ENCODE measurements at regions not wholly inside any gene's neighbourhood (a gene's known extent, or its start where the extent isn't known, plus 50 kb on each side); places are given as distances from the start of the nearest gene placed in this dataset.

DNA sequence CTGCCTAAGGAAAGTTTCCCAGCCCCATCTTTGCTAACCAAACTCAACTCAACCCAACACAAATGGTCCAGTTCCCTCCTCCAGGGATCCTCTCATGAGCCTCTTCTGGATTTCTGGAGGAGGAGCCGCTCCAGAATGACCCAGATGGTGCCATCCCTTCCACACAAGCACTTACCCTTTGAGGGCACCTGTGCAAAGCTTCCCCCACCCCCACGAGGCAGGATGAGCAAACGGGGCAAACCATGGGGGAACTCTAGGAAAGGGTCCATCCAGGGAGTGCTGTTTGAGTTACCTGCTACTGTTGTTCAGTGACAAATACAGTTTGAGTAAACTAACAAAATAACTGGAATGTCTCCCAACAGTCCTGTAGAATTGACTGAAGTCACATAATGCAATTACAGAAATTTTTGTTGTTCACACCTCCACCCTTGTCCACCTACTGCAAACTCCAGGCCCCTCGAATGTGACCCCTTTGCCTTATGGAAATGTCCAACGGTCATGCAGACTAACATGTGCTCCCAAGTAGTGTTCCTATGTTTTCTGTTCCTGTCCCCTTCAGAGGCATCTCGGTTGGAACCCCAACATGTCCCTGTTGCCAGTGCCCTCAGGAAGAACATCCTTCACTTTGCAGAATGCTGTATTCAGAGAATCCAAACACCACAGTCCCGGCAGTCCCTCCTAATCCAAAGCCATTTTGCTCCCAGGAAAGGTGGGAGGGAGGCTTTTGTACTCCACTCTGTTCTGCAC, 160.1 kb downstream of the RRAGC start:
- Histone ChIP-seq H4K20me1 (replicated peaks; ENCODE audit: control insufficient read depth, extremely low read depth, insufficient read depth, low read length) (no peaks in the 10 kb centered on the region), H3K36me3 (ENCODE audit: control insufficient read depth in 2 of 2, extremely low read depth in 1 of 2, insufficient read depth in 2 of 2, low read length in 2 of 2) (no peaks in the 10 kb centered on the region), H3K4me2 (ENCODE audit: insufficient read depth, low read length) (no peak overlapping the region), H3K4me1 (ENCODE audit: control insufficient read depth, extremely low read depth, insufficient read depth, low read length) (no peaks in the 10 kb centered on the region), H3K9me1 (replicated peaks; ENCODE audit: control insufficient read depth, extremely low read depth, insufficient read depth, low read length) (no peaks in the 10 kb centered on the region), H2AFZ (ENCODE audit: low read depth, low read length) (no peak overlapping the region), H3K9ac (replicated peaks; ENCODE audit: extremely low read depth, insufficient read depth, low read length) (no peak overlapping the region), H3K9me3 (replicated peaks; ENCODE audit: control insufficient read depth, insufficient read depth, low read length) (no peaks in the 10 kb centered on the region), H3K27ac (ENCODE audit: insufficient read depth, low read depth, low read length) (no peak overlapping the region), H3K27me3 (ENCODE audit: control insufficient read depth in 2 of 2, insufficient read depth in 2 of 2, low read length in 2 of 2) (no peaks in the 10 kb centered on the region), H3K79me2 (ENCODE audit: control insufficient read depth, insufficient read depth, low read length) (no peaks in the 10 kb centered on the region), H3K4me3 (replicated peaks in 1 of 3; ENCODE audit: insufficient read depth in 1 of 3, low read depth in 1 of 3, low read length in 3 of 3) (no peak overlapping the region)
- no peak for TF ChIP-seq POLR2AphosphoS5 (IDR thresholded peaks at IDR 0.05; ENCODE audit: insufficient read depth, low read depth, low read length)
- TF ChIP-seq FOS (IDR thresholded peaks at IDR 0.05; ENCODE audit: borderline replicate concordance, insufficient read depth, low read length): no peak
- no peak for TF ChIP-seq MYC (IDR thresholded peaks at IDR 0.05; ENCODE audit: low read depth, low read length)
- TF ChIP-seq JUN (IDR thresholded peaks at IDR 0.05; ENCODE audit: borderline replicate concordance, insufficient read depth, insufficient read length, low read depth): no peak
- TF ChIP-seq GATA2 (IDR thresholded peaks at IDR 0.05; ENCODE audit: insufficient read depth, insufficient read length, low read depth, low read length): no peak
- FAIRE-seq: no peak
- dilution Hi-C loops (cut with MboI; ENCODE audit: extremely low pct_ligation_motif_present, low sequenced_read_pairs): no loop called here
- ChIA-PET POLR2A (no interaction called here), CTCF (no interaction called here)
- DNase-seq (ENCODE audit: low read depth, low spot score): no peak
- intact Hi-C loops (cut with micrococcal nuclease): no loop called here
- no TSS peak for BruUV-seq (replicated peaks)

DNA sequence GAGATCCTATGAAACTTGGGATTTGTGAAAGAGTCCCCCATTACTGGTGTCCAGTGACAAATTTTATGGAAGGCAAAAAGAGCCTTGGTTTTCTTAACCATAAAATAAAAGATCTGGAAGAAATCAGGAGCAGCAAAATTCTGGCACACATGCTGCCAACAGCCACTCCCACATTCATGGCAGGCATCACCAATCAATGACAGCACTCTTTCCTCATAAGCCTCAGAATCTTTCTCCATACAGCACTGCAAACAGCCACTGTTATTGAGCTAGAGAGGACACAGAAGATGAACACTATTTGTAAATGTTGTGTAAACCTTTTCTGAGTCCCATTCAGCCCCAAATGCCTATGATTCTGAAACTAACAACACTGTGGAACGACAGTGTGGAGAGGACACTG, 162.2 kb downstream of the RRAGC start:
- BruUV-seq (replicated peaks): no TSS peak
- H2AFZ ChIP-seq (ENCODE audit: low read depth, low read length): no peak overlapping the region
- DNase-seq (ENCODE audit: low read depth, low spot score): no peak
- no peaks in the 10 kb centered on the region for H3K9me3 ChIP-seq (replicated peaks; ENCODE audit: control insufficient read depth, insufficient read depth, low read length)
- no peaks in the 10 kb centered on the region for H3K9me1 ChIP-seq (replicated peaks; ENCODE audit: control insufficient read depth, extremely low read depth, insufficient read depth, low read length)
- no peak overlapping the region for H3K4me2 ChIP-seq (ENCODE audit: insufficient read depth, low read length)
- no peaks in the 10 kb centered on the region for H3K27me3 ChIP-seq (ENCODE audit: control insufficient read depth in 2 of 2, insufficient read depth in 2 of 2, low read length in 2 of 2)
- no peak for TF ChIP-seq POLR2AphosphoS5 (IDR thresholded peaks at IDR 0.05; ENCODE audit: insufficient read depth, low read depth, low read length)
- TF ChIP-seq FOS (IDR thresholded peaks at IDR 0.05; ENCODE audit: borderline replicate concordance, insufficient read depth, low read length): no peak
- TF ChIP-seq GATA2 (IDR thresholded peaks at IDR 0.05; ENCODE audit: insufficient read depth, insufficient read length, low read depth, low read length): no peak
- TF ChIP-seq, protein P1, sequence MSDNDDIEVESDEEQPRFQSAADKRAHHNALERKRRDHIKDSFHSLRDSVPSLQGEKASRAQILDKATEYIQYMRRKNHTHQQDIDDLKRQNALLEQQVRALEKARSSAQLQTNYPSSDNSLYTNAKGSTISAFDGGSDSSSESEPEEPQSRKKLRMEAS (IDR thresholded peaks at IDR 0.05; ENCODE audit: insufficient read depth, insufficient read length): no peak
- dilution Hi-C loops (cut with MboI; ENCODE audit: extremely low pct_ligation_motif_present, low sequenced_read_pairs): no loop called here
- H3K79me2 ChIP-seq (ENCODE audit: control insufficient read depth, insufficient read depth, low read length): no peaks in the 10 kb centered on the region
- no peaks in the 10 kb centered on the region for H4K20me1 ChIP-seq (replicated peaks; ENCODE audit: control insufficient read depth, extremely low read depth, insufficient read depth, low read length)
- no peak overlapping the region for H3K27ac ChIP-seq (ENCODE audit: insufficient read depth, low read depth, low read length)
- CTCF ChIA-PET: no interaction called here
- POLR2A ChIA-PET: no interaction called here
- no peaks in the 10 kb centered on the region for H3K4me1 ChIP-seq (ENCODE audit: control insufficient read depth, extremely low read depth, insufficient read depth, low read length)
- FAIRE-seq: no peak
- no peak overlapping the region for H3K4me3 ChIP-seq (replicated peaks in 1 of 3; ENCODE audit: insufficient read depth in 1 of 3, low read depth in 1 of 3, low read length in 3 of 3)
- H3K36me3 ChIP-seq (ENCODE audit: control insufficient read depth in 2 of 2, extremely low read depth in 1 of 2, insufficient read depth in 2 of 2, low read length in 2 of 2): no peaks in the 10 kb centered on the region
- intact Hi-C loops (cut with micrococcal nuclease): no loop called here
- no peak overlapping the region for H3K9ac ChIP-seq (replicated peaks; ENCODE audit: extremely low read depth, insufficient read depth, low read length)
